WTC11 (cell line): ENCODE measurements at regions not wholly inside any gene's neighbourhood (a gene's known extent, or its start where the extent isn't known, plus 50 kb on each side); places are given as distances from the start of the nearest gene placed in this dataset.

ENCODE experiments used
- CREB1 ChIP-seq: sonication (generic); formaldehyde crosslinking; IDR thresholded peaks from 2 replicates; pipeline ENCODE4 v1.8.0; 2023; ENCODE audit warnings: mild to moderate bottlenecking, missing genetic modification reagents
- KAT7 ChIP-seq: sonication (generic); formaldehyde crosslinking; IDR thresholded peaks from 2 replicates; pipeline ENCODE4 v1.8.1; 2023; ENCODE audit warnings: missing genetic modification reagents, mild to moderate bottlenecking, borderline replicate concordance
- NFE2L1 ChIP-seq: sonication (generic); formaldehyde crosslinking; IDR thresholded peaks from 2 replicates; pipeline ENCODE4 v1.8.1; 2023; ENCODE audit warnings: missing genetic modification reagents
- NR2C2 ChIP-seq: sonication (generic); formaldehyde crosslinking; IDR thresholded peaks from 2 replicates; pipeline ENCODE4 v1.8.0; 2022; ENCODE audit warnings: mild to moderate bottlenecking, missing genetic modification reagents
- NR3C1 ChIP-seq: sonication (generic); formaldehyde crosslinking; conservative IDR thresholded peaks from 2 replicates; pipeline ENCODE4 v1.8.1; 2023; ENCODE audit warnings: low read depth, mild to moderate bottlenecking, missing genetic modification reagents
- SMAD4 ChIP-seq: sonication (generic); formaldehyde crosslinking; IDR thresholded peaks from 2 replicates; pipeline ENCODE4 v1.8.0; 2022; ENCODE audit warnings: mild to moderate bottlenecking, missing genetic modification reagents
- SP1 ChIP-seq: sonication (generic); formaldehyde crosslinking; conservative IDR thresholded peaks from 2 replicates; pipeline ENCODE4 v1.8.1; 2022; ENCODE audit warnings: missing genetic modification reagents
- TEAD4 ChIP-seq: sonication (generic); formaldehyde crosslinking; IDR thresholded peaks from 2 replicates; pipeline ENCODE4 v1.8.0; 2022; ENCODE audit warnings: mild to moderate bottlenecking, missing genetic modification reagents
- ZNF138 ChIP-seq: sonication (generic); formaldehyde crosslinking; conservative IDR thresholded peaks from 2 replicates; pipeline ENCODE4 v1.8.1; 2022; ENCODE audit warnings: mild to moderate bottlenecking, moderate library complexity, missing genetic modification reagents
- TF ChIP-seq, protein P1 (sequence below): fragments of 250-450 bp; sonication (Bioruptor Pico); conservative IDR thresholded peaks from 2 replicates; pipeline ENCODE4 v1.9.0; 2021; ENCODE audit warnings: mild to moderate bottlenecking
- TF ChIP-seq, protein P2 (sequence below): fragments of 200-600 bp; IDR thresholded peaks from 2 replicates; pipeline ENCODE4 v1.8.0; 2022; ENCODE audit warnings: antibody characterized with exemption
- TF ChIP-seq, protein P3 (sequence below): sonication (generic); formaldehyde crosslinking; IDR thresholded peaks from 2 replicates; pipeline ENCODE4 v1.8.1; 2022; ENCODE audit warnings: missing genetic modification reagents, borderline replicate concordance

DNA sequence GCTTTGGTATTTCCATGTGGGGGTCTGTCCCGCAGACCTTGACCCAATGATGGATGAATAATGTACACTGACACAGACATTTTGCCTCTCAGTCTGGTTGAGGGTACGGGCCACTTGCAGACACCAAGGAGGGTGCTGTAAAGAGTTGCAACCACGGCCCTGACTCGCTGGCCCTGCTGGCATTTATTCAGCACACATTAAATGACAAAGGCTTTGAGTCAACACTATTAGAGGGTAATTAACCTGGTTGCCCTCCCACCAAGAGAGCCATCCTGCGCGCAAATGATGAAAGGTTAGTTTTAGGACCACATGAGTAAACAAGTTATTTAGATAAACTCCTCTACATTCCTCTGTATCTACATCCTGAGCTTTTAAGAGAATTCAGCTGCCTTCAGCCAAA is 308.9 kb upstream of the MMS22L start:
- TF ChIP-seq, protein P1, sequence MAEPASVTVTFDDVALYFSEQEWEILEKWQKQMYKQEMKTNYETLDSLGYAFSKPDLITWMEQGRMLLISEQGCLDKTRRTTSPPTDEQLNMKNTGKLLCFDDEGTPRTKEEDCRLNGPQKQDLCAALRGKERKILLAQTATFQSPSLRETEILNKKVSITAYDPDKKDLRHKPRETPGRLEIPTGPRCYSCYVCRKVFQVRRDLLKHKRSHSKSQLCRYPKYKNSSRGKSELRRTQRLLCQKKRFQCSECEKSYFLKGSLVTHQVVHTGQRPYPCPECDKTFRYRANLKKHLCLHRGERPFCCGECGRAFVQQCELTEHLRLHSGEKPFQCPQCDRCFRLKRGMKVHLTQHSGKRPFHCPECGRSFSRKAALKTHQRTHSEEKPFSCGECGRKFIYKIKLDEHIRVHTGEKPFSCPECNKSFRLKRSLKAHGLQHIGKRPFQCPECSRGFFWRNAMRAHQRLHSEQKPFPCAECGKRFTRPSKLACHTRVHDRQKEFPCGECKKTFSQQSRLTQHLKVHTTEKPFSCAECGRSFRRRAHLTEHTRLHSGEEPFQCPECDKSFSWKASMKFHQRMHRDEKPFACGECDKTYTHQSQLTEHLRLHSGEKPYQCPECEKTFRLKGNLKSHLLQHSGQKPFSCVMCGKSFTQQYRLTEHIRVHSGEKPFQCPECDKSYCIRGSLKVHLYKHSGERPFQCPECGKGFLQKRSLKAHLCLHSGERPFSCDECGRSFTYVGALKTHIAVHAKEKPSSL (CRISPR knock-in tag), result no peak
- no peak for TF ChIP-seq TEAD4 (CRISPR knock-in tag)
- no peak for TF ChIP-seq KAT7 (CRISPR knock-in tag)
- no peak for TF ChIP-seq NR2C2 (CRISPR knock-in tag)
- TF ChIP-seq, protein P2, sequence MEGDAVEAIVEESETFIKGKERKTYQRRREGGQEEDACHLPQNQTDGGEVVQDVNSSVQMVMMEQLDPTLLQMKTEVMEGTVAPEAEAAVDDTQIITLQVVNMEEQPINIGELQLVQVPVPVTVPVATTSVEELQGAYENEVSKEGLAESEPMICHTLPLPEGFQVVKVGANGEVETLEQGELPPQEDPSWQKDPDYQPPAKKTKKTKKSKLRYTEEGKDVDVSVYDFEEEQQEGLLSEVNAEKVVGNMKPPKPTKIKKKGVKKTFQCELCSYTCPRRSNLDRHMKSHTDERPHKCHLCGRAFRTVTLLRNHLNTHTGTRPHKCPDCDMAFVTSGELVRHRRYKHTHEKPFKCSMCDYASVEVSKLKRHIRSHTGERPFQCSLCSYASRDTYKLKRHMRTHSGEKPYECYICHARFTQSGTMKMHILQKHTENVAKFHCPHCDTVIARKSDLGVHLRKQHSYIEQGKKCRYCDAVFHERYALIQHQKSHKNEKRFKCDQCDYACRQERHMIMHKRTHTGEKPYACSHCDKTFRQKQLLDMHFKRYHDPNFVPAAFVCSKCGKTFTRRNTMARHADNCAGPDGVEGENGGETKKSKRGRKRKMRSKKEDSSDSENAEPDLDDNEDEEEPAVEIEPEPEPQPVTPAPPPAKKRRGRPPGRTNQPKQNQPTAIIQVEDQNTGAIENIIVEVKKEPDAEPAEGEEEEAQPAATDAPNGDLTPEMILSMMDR, result no peak
- TF ChIP-seq, protein P3, sequence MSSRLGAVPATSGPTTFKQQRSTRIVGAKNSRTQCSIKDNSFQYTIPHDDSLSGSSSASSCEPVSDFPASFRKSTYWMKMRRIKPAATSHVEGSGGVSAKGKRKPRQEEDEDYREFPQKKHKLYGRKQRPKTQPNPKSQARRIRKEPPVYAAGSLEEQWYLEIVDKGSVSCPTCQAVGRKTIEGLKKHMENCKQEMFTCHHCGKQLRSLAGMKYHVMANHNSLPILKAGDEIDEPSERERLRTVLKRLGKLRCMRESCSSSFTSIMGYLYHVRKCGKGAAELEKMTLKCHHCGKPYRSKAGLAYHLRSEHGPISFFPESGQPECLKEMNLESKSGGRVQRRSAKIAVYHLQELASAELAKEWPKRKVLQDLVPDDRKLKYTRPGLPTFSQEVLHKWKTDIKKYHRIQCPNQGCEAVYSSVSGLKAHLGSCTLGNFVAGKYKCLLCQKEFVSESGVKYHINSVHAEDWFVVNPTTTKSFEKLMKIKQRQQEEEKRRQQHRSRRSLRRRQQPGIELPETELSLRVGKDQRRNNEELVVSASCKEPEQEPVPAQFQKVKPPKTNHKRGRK (CRISPR knock-in tag), result no peak
- TF ChIP-seq ZNF138 (CRISPR knock-in tag), result no peak
- TF ChIP-seq NFE2L1 (CRISPR knock-in tag), result no peak
- TF ChIP-seq NR3C1 (CRISPR knock-in tag), result no peak
- TF ChIP-seq CREB1 (CRISPR knock-in tag), result no peak
- TF ChIP-seq SMAD4 (CRISPR knock-in tag), result no peak
- TF ChIP-seq SP1 (CRISPR knock-in tag), result no peak
